ENCODE measurements at regions not wholly inside any gene's neighbourhood (a gene's known extent, or its start where the extent isn't known, plus 50 kb on each side); places are given as distances from the start of the nearest gene placed in this dataset.
"Not testable (repeated sequence)": the region's sequence is repeated elsewhere in the genome, so short reads cannot be mapped to it uniquely, and the experiment has no call there.

- no peak overlapping the region for H3K27ac ChIP-seq (ENCODE audit: insufficient read length, low read depth, low read length)
Observed at GRCh38 chrX:45505214-45505613, 304.5 kb upstream of the DIPK2B start.

DNA sequence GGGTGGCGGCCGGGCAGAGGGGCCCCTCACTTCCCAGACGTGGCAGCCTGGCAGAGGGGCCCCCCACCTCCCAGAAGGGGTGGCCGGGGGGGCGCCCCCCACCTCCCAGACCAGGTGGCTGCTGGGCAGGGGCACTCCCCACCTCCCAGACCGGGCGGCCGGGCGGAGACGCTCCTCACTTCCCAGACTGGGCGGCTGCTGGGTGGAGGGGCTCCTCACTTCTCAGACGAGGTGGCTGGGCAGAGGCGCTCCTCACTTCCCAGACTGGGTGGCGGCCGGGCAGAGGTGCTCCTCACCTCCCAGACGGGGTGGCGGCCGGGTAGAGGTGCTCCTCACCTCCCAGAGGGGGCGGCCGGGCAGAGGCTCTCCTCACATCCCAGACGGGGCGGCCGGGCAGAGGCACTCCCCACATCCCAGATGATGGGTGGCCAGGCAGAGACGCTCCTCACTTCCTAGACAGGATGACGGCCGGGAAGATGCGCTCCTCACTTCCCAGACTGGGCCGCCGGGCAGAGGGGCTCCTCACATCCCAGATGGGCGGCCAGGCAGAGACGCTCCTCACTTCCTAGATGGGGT is 303.2 kb upstream of the DIPK2B start:
- H3K4me1 ChIP-seq (ENCODE audit: insufficient read depth, low read length); H2AFZ ChIP-seq (ENCODE audit: low read length); H3K23me2 ChIP-seq (ENCODE audit: insufficient read length, low read depth, low read length, poor library complexity, severe bottlenecking); H3K9ac ChIP-seq (ENCODE audit: extremely low read depth, insufficient read length, low read length); H3T11ph ChIP-seq (ENCODE audit: low read length); H4K8ac ChIP-seq (replicated peaks; ENCODE audit: insufficient read length, low read depth, low read length); H3K79me1 ChIP-seq (ENCODE audit: insufficient read depth, low read depth, low read length, poor library complexity, severe bottlenecking); H3K79me2 ChIP-seq (ENCODE audit: insufficient read depth, low read length); H3K18ac ChIP-seq (ENCODE audit: insufficient read length, low read depth, low read length); H3K56ac ChIP-seq (ENCODE audit: insufficient read length, low read depth, low read length); H3K27ac Mint-ChIP-seq; H3K9me3 ChIP-seq (ENCODE audit: control insufficient read depth, low read depth, low read length); H2BK120ac ChIP-seq (ENCODE audit: low read depth, low read length, poor library complexity, severe bottlenecking); H3K4me3 Mint-ChIP-seq; H2BK5ac ChIP-seq (ENCODE audit: insufficient read length, low read length); H2BK20ac ChIP-seq (ENCODE audit: low read depth, low read length, poor library complexity, severe bottlenecking); H3K27ac ChIP-seq (ENCODE audit: insufficient read length, low read depth, low read length); H4K91ac ChIP-seq (ENCODE audit: insufficient read length, low read depth, low read length); DNase-seq; H2BK15ac ChIP-seq (ENCODE audit: low read depth, low read length); H3K4ac ChIP-seq (ENCODE audit: low read depth, low read length); H3K27me3 ChIP-seq (ENCODE audit: insufficient read depth, low read length); H4K5ac ChIP-seq (ENCODE audit: insufficient read length, low read depth, low read length); H2BK12ac ChIP-seq (ENCODE audit: insufficient read length, low read depth, low read length); H3K4me1 Mint-ChIP-seq; H2AK5ac ChIP-seq (ENCODE audit: insufficient read length, low read length); H3K27me3 Mint-ChIP-seq (ENCODE audit: low read depth); H4K20me1 ChIP-seq (ENCODE audit: control insufficient read depth, insufficient read depth, insufficient read length); H3K23ac ChIP-seq (ENCODE audit: insufficient read length, low read depth, low read length); H3K4me2 ChIP-seq (ENCODE audit: insufficient read depth, insufficient read length, low read length); H3K14ac ChIP-seq (ENCODE audit: insufficient read depth, low read length): not testable (repeated sequence)
- WGBS (ENCODE audit: extremely low coverage, insufficient read length, low lambda C conversion rate), result no CpG with 5 or more reads among the region's 31 CpGs
- Mint-ChIP-seq H3K36me3 (ENCODE audit: insufficient read depth in 1 of 3, low read depth in 3 of 3) (peaks cover 17 to 22% (median 18%) of the 10 kb centered on the region in 3 experiments; a peak in 5 of 7 replicates), H3K9me3 (peaks cover 73 to 80% of the 10 kb centered on the region in 2 experiments)

More at GRCh38 chrX:45505214-45505613, 304.5 kb upstream of the DIPK2B start:
- H3K4me1 ChIP-seq (ENCODE audit: insufficient read depth, low read length), result no peaks in the 10 kb centered on the region; the same call in 1 of the 2 replicates
- no peaks in the 10 kb centered on the region for H3K27me3 ChIP-seq (ENCODE audit: insufficient read depth, low read length)
- Mint-ChIP-seq H3K36me3 (ENCODE audit: insufficient read depth in 1 of 3, low read depth in 3 of 3) (peaks cover 14 to 18% (median 18%) of the 10 kb centered on the region in 3 experiments; a peak in 5 of 7 replicates), H3K27me3 (ENCODE audit: low read depth) (no peaks in the 10 kb centered on the region; the same call in 1 of the 2 replicates), H3K4me3 (no peak overlapping the region), H3K27ac (no peak overlapping the region), H3K9me3 (peaks cover 70 to 73% of the 10 kb centered on the region in 2 experiments), H3K4me1 (peaks cover 5 to 8% of the 10 kb centered on the region in 2 experiments; a peak in 3 of 4 replicates)
- no CpG with 5 or more reads among the region's 1 CpG for WGBS (ENCODE audit: extremely low coverage, insufficient read length, low lambda C conversion rate)
- H2BK20ac ChIP-seq (ENCODE audit: low read depth, low read length, poor library complexity, severe bottlenecking), result no peak overlapping the region
- H3K23ac ChIP-seq (ENCODE audit: insufficient read length, low read depth, low read length), result no peak overlapping the region
- no peak overlapping the region for H4K91ac ChIP-seq (ENCODE audit: insufficient read length, low read depth, low read length)
- H3T11ph ChIP-seq (ENCODE audit: low read length), result no peak overlapping the region
- H2AFZ ChIP-seq (ENCODE audit: low read length), result no peak overlapping the region
- H3K4me2 ChIP-seq (ENCODE audit: insufficient read depth, insufficient read length, low read length), result no peak overlapping the region
- H2BK15ac ChIP-seq (ENCODE audit: low read depth, low read length), result no peak overlapping the region
- no peak overlapping the region for H2BK5ac ChIP-seq (ENCODE audit: insufficient read length, low read length)
- no peaks in the 10 kb centered on the region for H3K23me2 ChIP-seq (ENCODE audit: insufficient read length, low read depth, low read length, poor library complexity, severe bottlenecking)
- no peaks in the 10 kb centered on the region for H3K79me1 ChIP-seq (ENCODE audit: insufficient read depth, low read depth, low read length, poor library complexity, severe bottlenecking)
- no peaks in the 10 kb centered on the region for H3K79me2 ChIP-seq (ENCODE audit: insufficient read depth, low read length)
- no peak overlapping the region for H2AK5ac ChIP-seq (ENCODE audit: insufficient read length, low read length)
- H4K5ac ChIP-seq (ENCODE audit: insufficient read length, low read depth, low read length), result no peak overlapping the region
- DNase-seq, result no peak
- H3K18ac ChIP-seq (ENCODE audit: insufficient read length, low read depth, low read length), result no peak overlapping the region
- no peak overlapping the region for H3K14ac ChIP-seq (ENCODE audit: insufficient read depth, low read length)
- H3K9ac ChIP-seq (ENCODE audit: extremely low read depth, insufficient read length, low read length), result no peak overlapping the region
- no peak for TF ChIP-seq CTCF (conservative IDR thresholded peaks at IDR 0.05)
- H3K9me3 ChIP-seq (ENCODE audit: control insufficient read depth, low read depth, low read length), result peaks cover 10% of the 10 kb centered on the region
- H3K4ac ChIP-seq (ENCODE audit: low read depth, low read length), result no peak overlapping the region
- H4K20me1 ChIP-seq (ENCODE audit: control insufficient read depth, insufficient read depth, insufficient read length), result no peaks in the 10 kb centered on the region
- no peak overlapping the region for H4K8ac ChIP-seq (replicated peaks; ENCODE audit: insufficient read length, low read depth, low read length)
- no peak overlapping the region for H3K56ac ChIP-seq (ENCODE audit: insufficient read length, low read depth, low read length)
- H2BK120ac ChIP-seq (ENCODE audit: low read depth, low read length, poor library complexity, severe bottlenecking), result no peak overlapping the region
- H2BK12ac ChIP-seq (ENCODE audit: insufficient read length, low read depth, low read length), result no peak overlapping the region
